ENCODE measurements at regions not wholly inside any gene's neighbourhood (a gene's known extent, or its start where the extent isn't known, plus 50 kb on each side); places are given as distances from the start of the nearest gene placed in this dataset.

DNA sequence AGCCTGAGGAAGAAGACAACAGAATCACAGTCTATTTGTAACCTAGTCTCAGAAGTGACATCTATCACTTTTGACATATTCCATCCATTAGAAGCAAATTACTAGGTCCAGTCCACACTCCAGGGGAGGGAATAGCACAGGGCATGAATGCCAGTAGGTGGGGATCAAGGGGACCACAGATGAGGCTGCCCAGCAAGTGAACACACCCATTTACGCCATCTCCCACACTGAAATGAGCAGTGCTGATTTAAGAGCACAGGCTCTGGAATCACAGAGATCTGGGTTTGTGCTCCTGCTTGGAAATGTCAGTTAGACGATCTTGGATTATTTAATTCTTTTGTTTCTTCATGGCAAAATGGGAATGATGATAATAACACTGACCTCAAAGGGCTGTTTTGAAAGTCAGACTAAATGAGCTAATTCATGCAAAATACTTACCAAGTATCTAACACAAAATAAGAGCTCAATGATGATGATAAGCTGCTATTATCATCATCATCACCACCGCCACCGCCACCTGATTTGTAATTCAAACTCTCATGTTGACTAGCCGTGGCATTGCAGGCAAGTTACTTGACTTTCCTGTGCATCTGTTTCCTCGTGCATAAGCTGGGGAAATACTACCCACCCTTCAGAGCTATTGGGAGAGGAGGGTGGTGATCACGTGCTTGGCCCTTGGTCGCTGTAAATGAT, 138.9 kb upstream of the KLF14 start:
- no peaks in the 10 kb centered on the region for H4K20me1 ChIP-seq (ENCODE audit: control insufficient read depth, extremely low read depth, insufficient read depth, low read length)
- peaks cover 29% of the 10 kb centered on the region for H3K36me3 ChIP-seq (ENCODE audit: control insufficient read depth, insufficient read depth, low read length)
- peaks cover 38% of the 10 kb centered on the region for H3K79me2 ChIP-seq (ENCODE audit: control insufficient read depth, insufficient read depth, low read length)
- no peak overlapping the region for H2AFZ ChIP-seq (ENCODE audit: low read length)
- no peak for DNase-seq (ENCODE audit: low read depth in 2 of 2)
- no peak overlapping the region for H3K9ac ChIP-seq (ENCODE audit: insufficient read depth, low read length)
- no peak overlapping the region for H3K4me2 ChIP-seq (ENCODE audit: extremely low read depth, insufficient read depth, low read length)
- H3K27ac ChIP-seq (ENCODE audit: insufficient read depth, low read length), result no peak overlapping the region
- peaks cover 14% of the 10 kb centered on the region for H3K4me1 ChIP-seq (ENCODE audit: control insufficient read depth, extremely low read depth, insufficient read depth, low read length)
- no peaks in the 10 kb centered on the region for H3K27me3 ChIP-seq (ENCODE audit: control insufficient read depth, insufficient read depth, low read length)
- H3K9me3 ChIP-seq (ENCODE audit: control insufficient read depth, insufficient read depth, low read depth, low read length), result no peaks in the 10 kb centered on the region
- TF ChIP-seq CTCF (conservative IDR thresholded peaks at IDR 0.05 in 1 of 2, IDR thresholded peaks at IDR 0.05 in 1 of 2; ENCODE audit: low read depth in 1 of 2, low read length in 2 of 2) (no peak), EZH2 (IDR thresholded peaks at IDR 0.05; ENCODE audit: low read length, missing control alignments) (no peak)
- no peak overlapping the region for H3K4me3 ChIP-seq (replicated peaks in 1 of 4; ENCODE audit: control extremely low read depth in 1 of 4, insufficient read depth in 1 of 4, low read depth in 3 of 4, low read length in 4 of 4)

DNA sequence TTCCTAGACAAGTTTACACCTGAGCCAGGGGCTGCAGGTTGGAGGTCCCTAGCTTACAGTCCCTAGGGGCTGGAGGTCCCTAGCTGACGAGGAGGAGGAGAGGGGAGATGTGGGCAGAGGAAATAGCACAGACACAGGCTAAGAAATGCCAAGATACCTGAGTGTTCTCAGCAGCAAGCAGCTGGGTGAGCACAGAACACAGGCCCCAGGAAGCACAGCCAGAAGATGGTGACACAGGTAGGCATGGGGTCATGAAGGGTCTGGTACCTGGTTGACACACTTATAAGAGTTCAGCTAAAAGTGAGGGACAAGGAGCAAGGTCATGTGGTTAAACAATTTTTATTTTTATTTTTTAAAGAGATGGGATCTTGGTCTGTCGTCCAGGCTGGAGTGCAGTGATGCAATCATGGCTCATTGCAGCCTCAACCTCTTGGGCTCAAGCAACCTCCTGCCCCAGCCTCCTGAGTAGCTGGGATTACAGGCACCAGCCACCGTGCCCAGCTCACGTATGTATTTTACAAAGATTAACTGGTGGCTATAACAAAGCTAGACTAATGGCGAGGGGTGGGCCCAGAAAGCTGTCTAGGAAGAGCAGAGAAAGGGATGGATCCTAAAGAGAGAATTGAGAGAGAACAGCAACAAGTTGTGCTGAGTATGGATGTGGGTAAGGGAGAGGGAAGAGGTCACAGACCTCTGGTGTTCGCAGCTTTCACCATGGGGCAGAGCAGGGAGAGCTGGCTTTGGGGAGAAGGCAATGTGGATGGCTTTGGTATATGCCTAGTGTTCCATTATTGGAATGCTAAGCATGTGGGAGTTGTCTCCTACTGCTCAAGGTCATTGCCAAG, 140.3 kb upstream of the KLF14 start:
- no peaks in the 10 kb centered on the region for H3K27me3 ChIP-seq (ENCODE audit: control insufficient read depth, insufficient read depth, low read length)
- H3K4me1 ChIP-seq (ENCODE audit: control insufficient read depth, extremely low read depth, insufficient read depth, low read length), result peaks cover 19% of the 10 kb centered on the region
- no peak overlapping the region for H3K4me2 ChIP-seq (ENCODE audit: extremely low read depth, insufficient read depth, low read length)
- no peak overlapping the region for H3K27ac ChIP-seq (ENCODE audit: insufficient read depth, low read length)
- H2AFZ ChIP-seq (ENCODE audit: low read length), result no peak overlapping the region
- H3K36me3 ChIP-seq (ENCODE audit: control insufficient read depth, insufficient read depth, low read length), result peaks cover 31% of the 10 kb centered on the region
- H3K4me3 ChIP-seq (replicated peaks in 1 of 4; ENCODE audit: control extremely low read depth in 1 of 4, insufficient read depth in 1 of 4, low read depth in 3 of 4, low read length in 4 of 4), result no peak overlapping the region
- no peak for DNase-seq (ENCODE audit: low read depth in 2 of 2)
- H4K20me1 ChIP-seq (ENCODE audit: control insufficient read depth, extremely low read depth, insufficient read depth, low read length), result peaks cover 2% of the 10 kb centered on the region
- H3K9ac ChIP-seq (ENCODE audit: insufficient read depth, low read length), result no peak overlapping the region
- H3K79me2 ChIP-seq (ENCODE audit: control insufficient read depth, insufficient read depth, low read length), result peaks cover 47% of the 10 kb centered on the region
- no peak for TF ChIP-seq CTCF (conservative IDR thresholded peaks at IDR 0.05 in 1 of 2, IDR thresholded peaks at IDR 0.05 in 1 of 2; ENCODE audit: low read depth in 1 of 2, low read length in 2 of 2)
- no peak for TF ChIP-seq EZH2 (IDR thresholded peaks at IDR 0.05; ENCODE audit: low read length, missing control alignments)
- H3K9me3 ChIP-seq (ENCODE audit: control insufficient read depth, insufficient read depth, low read depth, low read length), result no peaks in the 10 kb centered on the region

DNA sequence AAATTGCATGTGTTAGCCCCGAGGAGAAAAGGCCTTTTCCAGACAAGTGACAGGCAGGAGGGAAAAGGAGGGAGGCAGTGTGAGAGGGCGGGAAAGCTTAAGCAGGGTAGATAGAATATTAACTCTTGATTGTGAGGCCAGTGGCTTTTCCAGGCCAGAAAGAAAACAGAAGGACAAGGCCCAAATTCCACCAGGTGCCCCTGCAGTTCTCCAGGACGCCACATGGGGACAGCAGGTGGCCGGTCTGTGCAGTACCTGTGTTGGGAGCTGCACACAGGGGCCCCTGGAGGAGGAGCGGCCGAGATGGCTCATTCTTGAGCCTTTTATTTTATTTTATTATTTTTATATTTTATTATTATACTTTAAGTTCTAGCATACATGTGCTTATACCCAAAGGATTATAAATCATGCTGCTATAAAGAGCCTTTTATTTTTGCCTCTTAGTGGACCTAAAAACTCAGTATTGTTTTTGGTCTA, 141.3 kb upstream of the KLF14 start:
- Histone ChIP-seq H3K27ac (ENCODE audit: insufficient read depth, low read length) (peak overlapping the region; percentile 20), H3K79me2 (ENCODE audit: control insufficient read depth, insufficient read depth, low read length) (peaks cover 53% of the 10 kb centered on the region), H2AFZ (ENCODE audit: low read length) (no peak overlapping the region), H3K9me3 (ENCODE audit: control insufficient read depth, insufficient read depth, low read depth, low read length) (no peaks in the 10 kb centered on the region), H3K27me3 (ENCODE audit: control insufficient read depth, insufficient read depth, low read length) (no peaks in the 10 kb centered on the region), H4K20me1 (ENCODE audit: control insufficient read depth, extremely low read depth, insufficient read depth, low read length) (peaks cover 2% of the 10 kb centered on the region), H3K4me3 (replicated peaks in 1 of 4; ENCODE audit: control extremely low read depth in 1 of 4, insufficient read depth in 1 of 4, low read depth in 3 of 4, low read length in 4 of 4) (no peak overlapping the region), H3K4me1 (ENCODE audit: control insufficient read depth, extremely low read depth, insufficient read depth, low read length) (peaks cover 19% of the 10 kb centered on the region), H3K4me2 (ENCODE audit: extremely low read depth, insufficient read depth, low read length) (no peak overlapping the region), H3K9ac (ENCODE audit: insufficient read depth, low read length) (no peak overlapping the region), H3K36me3 (ENCODE audit: control insufficient read depth, insufficient read depth, low read length) (peaks cover 26% of the 10 kb centered on the region)
- peak; percentile 59 to 79 for TF ChIP-seq CTCF (conservative IDR thresholded peaks at IDR 0.05 in 1 of 2, IDR thresholded peaks at IDR 0.05 in 1 of 2; ENCODE audit: low read depth in 1 of 2, low read length in 2 of 2)
- no peak for TF ChIP-seq EZH2 (IDR thresholded peaks at IDR 0.05; ENCODE audit: low read length, missing control alignments)
- DNase-seq (ENCODE audit: low read depth in 2 of 2), result peak; percentile 41 to 53
